Thymus (tissue), 11 donors: ENCODE measurements at regions not wholly inside any gene's neighbourhood (a gene's known extent, or its start where the extent isn't known, plus 50 kb on each side); places are given as distances from the start of the nearest gene placed in this dataset.

Source experiments
- DNase-seq, 9 donors: peaks; one replicate each; pipeline ENCODE4 v3.0.0-alpha.2; 2013; ENCODE audit warnings: low spot score in 9 of 9, low read depth in 6 of 9, missing footprints in 1 of 9
- H3K27ac ChIP-seq, 2 donors: one replicate each; pipeline ENCODE4 v1.5.1; 2013; ENCODE audit warnings: control low read depth in 1 of 2, low read depth in 1 of 2, low read length in 1 of 2, mild to moderate bottlenecking in 1 of 2, moderate library complexity in 1 of 2
- H3K27me3 ChIP-seq, 2 donors: one replicate each; pipeline ENCODE4 v1.5.1; 2013; ENCODE audit warnings: low read length in 1 of 2; ENCODE audit not compliant: control insufficient read depth in 2 of 2, insufficient read depth in 1 of 2
- H3K36me3 ChIP-seq, 2 donors: one replicate each; pipeline ENCODE4 v1.5.1; 2013; ENCODE audit warnings: low read length in 1 of 2, mild to moderate bottlenecking in 1 of 2, moderate library complexity in 1 of 2; ENCODE audit not compliant: control insufficient read depth in 2 of 2, insufficient read depth in 2 of 2
- H3K4me1 ChIP-seq, 2 donors: one replicate each; pipeline ENCODE4 v1.5.1; 2013; ENCODE audit warnings: low read length in 2 of 2; ENCODE audit not compliant: control insufficient read depth in 2 of 2, insufficient read depth in 2 of 2
- H3K4me3 ChIP-seq, 2 donors: one replicate each; pipeline ENCODE4 v1.5.1; 2013; ENCODE audit warnings: low read length in 2 of 2, control low read depth in 1 of 2, mild to moderate bottlenecking in 1 of 2
- H3K9me3 ChIP-seq, 2 donors: one replicate each; pipeline ENCODE4 v1.5.1; 2013; ENCODE audit warnings: low read length in 1 of 2, mild to moderate bottlenecking in 1 of 2; ENCODE audit not compliant: control insufficient read depth in 2 of 2, insufficient read depth in 1 of 2
- WGBS: extraction: QIAGEN DNeasy Blood & Tissue Kit; methylation state at CpG from one replicate; pipeline ENCODE4 v1.1.7; 2013; 5-methylcytosine and 5-hydroxymethylcytosine counted together
- donor health status: healthy.

DNA sequence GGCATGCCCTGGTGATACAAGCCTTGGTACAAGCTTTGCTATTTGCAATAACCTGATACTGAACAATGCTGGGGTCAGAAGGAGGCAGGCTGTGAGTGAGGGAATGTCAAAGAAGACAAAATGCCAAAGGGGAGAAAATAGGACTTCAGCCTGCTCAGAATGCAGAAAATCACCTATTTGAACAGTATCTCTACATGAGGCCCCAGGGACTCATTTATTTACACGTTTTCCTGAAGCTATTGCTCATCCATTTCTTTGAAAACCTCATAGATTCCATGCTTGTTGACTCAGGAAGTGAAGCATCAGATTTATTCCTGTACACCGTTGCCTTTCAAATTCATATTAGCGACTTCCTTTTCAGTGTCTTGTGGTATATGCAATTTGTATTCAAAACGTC, 69.4 kb upstream of the CBLN2 start:
- no peak for DNase-seq
- Histone ChIP-seq H3K9me3 (no peaks in the 10 kb centered on the region), H3K4me3 (no peak overlapping the region), H3K27ac (no peak overlapping the region), H3K27me3 (no peaks in the 10 kb centered on the region), H3K4me1 (no peaks in the 10 kb centered on the region), H3K36me3 (no peaks in the 10 kb centered on the region)
- 17% methylated on average over 4 of the region's 4 CpGs for WGBS

DNA sequence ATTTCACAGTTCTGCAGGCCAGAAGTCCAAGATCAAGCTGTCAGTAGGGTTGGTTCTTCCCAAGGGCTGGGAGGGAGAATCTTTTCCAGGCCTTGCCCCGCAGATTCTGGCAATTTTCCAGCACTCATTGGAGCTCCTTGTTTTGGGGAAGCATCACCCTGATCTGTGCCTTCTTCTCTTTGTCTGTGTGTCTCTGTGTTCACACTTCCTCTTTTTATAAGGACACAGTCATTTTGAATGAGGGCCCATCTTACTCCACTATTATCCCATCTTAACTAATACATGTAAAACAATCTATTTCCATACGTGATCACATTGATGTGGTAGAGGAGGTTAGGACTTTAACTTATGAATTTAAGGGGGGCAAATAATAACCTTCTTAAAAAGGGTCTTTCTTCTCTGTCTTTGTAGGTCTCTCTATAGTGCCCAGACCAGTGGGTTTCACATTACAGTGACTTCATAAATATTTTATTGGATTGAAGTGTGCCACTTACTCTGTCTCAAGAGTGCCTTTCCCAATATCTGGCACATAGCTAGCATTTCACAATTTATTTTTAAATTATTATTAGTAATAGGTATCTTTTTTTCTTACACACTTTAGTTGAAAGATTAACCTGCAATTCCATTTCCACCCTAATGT, 68.9 kb upstream of the CBLN2 start:
- Histone ChIP-seq H3K27ac (no peak overlapping the region), H3K9me3 (no peaks in the 10 kb centered on the region), H3K27me3 (no peaks in the 10 kb centered on the region), H3K4me1 (no peaks in the 10 kb centered on the region), H3K4me3 (no peak overlapping the region), H3K36me3 (no peaks in the 10 kb centered on the region)
- no peak for DNase-seq
- 80% methylated on average over 2 of the region's 2 CpGs for WGBS

GRCh38 chr18:72605376-72605775, 61.2 kb upstream of the CBLN2 start:
- DNase-seq = no peak
- Histone ChIP-seq H3K4me1 (no peaks in the 10 kb centered on the region), H3K9me3 (no peaks in the 10 kb centered on the region), H3K36me3 (no peaks in the 10 kb centered on the region), H3K27ac (no peak overlapping the region), H3K4me3 (no peak overlapping the region), H3K27me3 (no peaks in the 10 kb centered on the region)
- WGBS = 94% methylated on average over 1 of the region's 1 CpG

GRCh38 chr18:72601944-72602343, 57.8 kb upstream of the CBLN2 start:
- Histone ChIP-seq H3K27ac (no peak overlapping the region), H3K9me3 (no peaks in the 10 kb centered on the region), H3K36me3 (no peaks in the 10 kb centered on the region), H3K4me3 (no peak overlapping the region), H3K4me1 (no peaks in the 10 kb centered on the region), H3K27me3 (no peaks in the 10 kb centered on the region)
- WGBS = 91% methylated on average over 6 of the region's 6 CpGs
- no peak for DNase-seq

GRCh38 chr18:72601481-72601880, 57.3 kb upstream of the CBLN2 start:
- no peak overlapping the region for H3K27ac ChIP-seq
- no peak overlapping the region for H3K4me3 ChIP-seq
- no peak for DNase-seq
- no peaks in the 10 kb centered on the region for H3K9me3 ChIP-seq
- H3K36me3 ChIP-seq = no peaks in the 10 kb centered on the region
- no peaks in the 10 kb centered on the region for H3K27me3 ChIP-seq
- WGBS = 94% methylated on average over 10 of the region's 10 CpGs
- no peaks in the 10 kb centered on the region for H3K4me1 ChIP-seq
